ENCODE measurements at regions not wholly inside any gene's neighbourhood (a gene's known extent, or its start where the extent isn't known, plus 50 kb on each side); places are given as distances from the start of the nearest gene placed in this dataset.

- TF ChIP-seq CTCF (conservative IDR thresholded peaks at IDR 0.05 in 1 of 2, IDR thresholded peaks at IDR 0.05 in 1 of 2; ENCODE audit: extremely low read depth in 1 of 2, insufficient read depth in 1 of 2, low read depth in 1 of 2, low read length in 2 of 2), result no peak
- no peak for TF ChIP-seq EZH2 (IDR thresholded peaks at IDR 0.05; ENCODE audit: borderline replicate concordance, low read length)
These were observed 553.1 kb upstream of the PPP2R3A start for GRCh38 chr3:135412475-135412874.

Data from mammary epithelial cell (primary cell).